GM12878 (cell line): ENCODE measurements at regions not wholly inside any gene's neighbourhood (a gene's known extent, or its start where the extent isn't known, plus 50 kb on each side); places are given as distances from the start of the nearest gene placed in this dataset.

Experiments used
- ATAC-seq: fragments of 200-7000 bp; cut with Tn5 transposase; 3 replicates; pipeline ENCODE4 v1.9.1; 2020; ENCODE audit warnings: mild to moderate bottlenecking, moderate library complexity
- BruUV-seq: library from RNA; stranded (reverse); fragments of 400-500 nt; replicated peaks from 2 replicates; lab custom pipeline; 2021; lab: Mats Ljungman, UMichigan
- CTCF ChIA-PET: fragments of 300-600 bp; sonication (Branson Sonifier 250); formaldehyde crosslinking; extraction: SDS; loops from one replicate; lab custom pipeline; 2021; ENCODE audit warnings: inconsistent platforms; lab: Yijun Ruan, JAX
- POLR2A ChIA-PET: fragments of 350-600 bp; formaldehyde crosslinking; extraction: SDS; loops from one replicate; lab custom pipeline; 2021; ENCODE audit warnings: inconsistent platforms; lab: Charles Lee
- RAD21 ChIA-PET: fragments of 300-600 bp; sonication (Branson Sonifier 250); formaldehyde crosslinking; loops from one replicate; lab custom pipeline; 2023; ENCODE audit warnings: antibody characterized with exemption; ENCODE audit not compliant: unreplicated experiment; lab: Charles Lee
- SMC1A ChIA-PET: fragments of 300-600 bp; sonication (Branson Sonifier 250); formaldehyde crosslinking; loops from one replicate; lab custom pipeline; 2023; ENCODE audit not compliant: unreplicated experiment, uncharacterized antibody; lab: Charles Lee
- DNase-seq: peaks from one replicate; pipeline ENCODE4 v3.0.0-alpha.2; 2011; ENCODE audit warnings: low read depth, low spot score
- FAIRE-seq: peaks from 3 replicates; lab custom pipeline; 2011; peaks lifted over from hg19 to GRCh38; lab: Jason Lieb, UNC
- H2AFZ ChIP-seq: 2 replicates; pipeline ENCODE4 v1.6.0; 2011; ENCODE audit warnings: low read depth, low read length, control low read depth; ENCODE audit not compliant: control insufficient read depth
- H3K27ac ChIP-seq: 2 replicates; pipeline ENCODE4 v1.5.1; 2011; ENCODE audit warnings: control low read depth; ENCODE audit not compliant: control insufficient read depth, insufficient read depth
- H3K27me3 ChIP-seq, 2 experiments: replicated peaks in 1 of 2; 2 replicates each; pipeline versions ENCODE4 v1.6.0 to v1.6.1; 2011; ENCODE audit warnings: low read length in 1 of 2; ENCODE audit not compliant: control insufficient read depth in 2 of 2, insufficient read depth in 2 of 2
- H3K36me3 ChIP-seq, 2 experiments: 2 replicates each; pipeline ENCODE4 v1.5.1; 2011; ENCODE audit warnings: low read length in 1 of 2; ENCODE audit not compliant: control insufficient read depth in 2 of 2, insufficient read depth in 2 of 2
- H3K4me1 ChIP-seq: 2 replicates; pipeline ENCODE4 v1.6.1; 2011; ENCODE audit warnings: mild to moderate bottlenecking, low read length, moderate library complexity, mixed read lengths; ENCODE audit not compliant: control insufficient read depth, insufficient read depth
- H3K4me2 ChIP-seq: 2 replicates; pipeline ENCODE4 v1.6.0; 2011; ENCODE audit warnings: control low read depth; ENCODE audit not compliant: control insufficient read depth, insufficient read depth
- H3K4me3 ChIP-seq: fragments of 200-600 bp; sonication (generic); 2 replicates; pipeline ENCODE4 v1.5.1; 2016
- H3K79me2 ChIP-seq: 2 replicates; pipeline ENCODE4 v1.6.0; 2011; ENCODE audit warnings: low read length; ENCODE audit not compliant: control insufficient read depth, insufficient read depth
- H3K9ac ChIP-seq: 2 replicates; pipeline ENCODE4 v1.8.0; 2011; ENCODE audit warnings: low read length, control low read depth, mixed read lengths; ENCODE audit not compliant: control insufficient read depth, insufficient read depth
- H3K9me3 ChIP-seq: replicated peaks from 3 replicates; pipeline ENCODE4 v1.5.1; 2011; ENCODE audit warnings: mild to moderate bottlenecking, low read length; ENCODE audit not compliant: control insufficient read depth, insufficient read depth
- H4K20me1 ChIP-seq: 2 replicates; pipeline ENCODE4 v1.6.0; 2011; ENCODE audit not compliant: control insufficient read depth, insufficient read depth
- CEBPB ChIP-seq, 2 experiments: fragments of 150-350 bp in 1 of 2; IDR thresholded peaks; 2 replicates each; pipeline ENCODE4 v1.6.1; 2012 to 2014; ENCODE audit warnings: low read depth in 2 of 2, low read length in 2 of 2, borderline replicate concordance in 1 of 2, inconsistent platforms in 1 of 2
- CHD1 ChIP-seq: IDR thresholded peaks from 2 replicates; pipeline ENCODE4 v1.6.1; 2012; ENCODE audit warnings: low read depth, low read length, improper control_type of control experiment
- CTCF ChIP-seq, 3 experiments: IDR thresholded peaks in 2 of 3; conservative IDR thresholded peaks in 1 of 3; 2 replicates each; pipeline ENCODE4 v1.5.1; 2011; ENCODE audit warnings: low read depth in 3 of 3, low read length in 3 of 3, mild to moderate bottlenecking in 3 of 3, control low read depth in 2 of 3, moderate library complexity in 2 of 3, inconsistent platforms in 1 of 3, mixed read lengths in 1 of 3; ENCODE audit not compliant: control insufficient read depth in 2 of 3, insufficient read depth in 1 of 3; ENCODE audit errors: extremely low read depth in 1 of 3
- DPF2 ChIP-seq: fragments of 450-650 bp; IDR thresholded peaks from 2 replicates; pipeline ENCODE4 v1.6.1; 2017; ENCODE audit warnings: mild to moderate bottlenecking
- FOXK2 ChIP-seq: fragments of 450-650 bp; IDR thresholded peaks from 2 replicates; pipeline ENCODE4 v1.6.1; 2017; ENCODE audit warnings: mild to moderate bottlenecking, moderate library complexity
- JUND ChIP-seq: IDR thresholded peaks from 2 replicates; pipeline ENCODE4 v1.6.1; 2012; ENCODE audit warnings: low read depth, mild to moderate bottlenecking, low read length, improper control_type of control experiment, moderate library complexity
- PAX8 ChIP-seq: fragments of 450-650 bp; IDR thresholded peaks from 2 replicates; pipeline ENCODE4 v1.6.1; 2017; ENCODE audit warnings: mild to moderate bottlenecking, moderate library complexity
- WGBS: methylation state at CpG from one replicate; pipeline ENCODE4 v1.1.6; 2016; ENCODE audit warnings: low lambda C conversion rate; ENCODE audit not compliant: insufficient replicate concordance, insufficient coverage; ENCODE audit errors: missing lambda C conversion rate; 5-methylcytosine and 5-hydroxymethylcytosine counted together
- in situ Hi-C: fragments of 300-500 bp; cut with MboI; formaldehyde crosslinking; loops from 9 replicates; pipeline ENCODE4 v1.14.3; 2018; ENCODE audit warnings: mixed read lengths
- intact Hi-C: fragments of 100-400 bp; cut with micrococcal nuclease; formaldehyde crosslinking; loops from one replicate; pipeline ENCODE4 v1.14.2; 2022; ENCODE audit not compliant: unreplicated experiment

GRCh38 chr6:40299681-40300080, 287.5 kb downstream of the LRFN2 start:
- H3K36me3 ChIP-seq, result no peaks in the 10 kb centered on the region
- H3K27ac ChIP-seq, result no peak overlapping the region
- ChIA-PET POLR2A (interaction anchor here (0.6 kb wide), 1 partner anchor 19 kb away, joined by 4 read pairs; no protein-coding TSS in a partner anchor), SMC1A (interaction anchor here (1.0 to 2.9 kb wide), 4 partner anchors 8 to 159 kb away, joined by 3 to 12 read pairs (median 4); no protein-coding TSS in a partner anchor), RAD21 (interaction anchor here (1.0 kb wide), 1 partner anchor 8 kb away, joined by 3 read pairs; no protein-coding TSS in a partner anchor), CTCF (interaction anchor here (0.7 to 1.3 kb wide), 5 partner anchors 9 to 937 kb away, joined by 3 to 4 read pairs (median 3); no protein-coding TSS in a partner anchor)
- intact Hi-C loops, result loop anchor here (10.0 kb wide), 1 partner anchor 955 kb away; no protein-coding TSS in a partner anchor
- DNase-seq (no peak), FAIRE-seq (no peak), ATAC-seq (no peak)
- no TSS peak for BruUV-seq
- no peak overlapping the region for H3K4me2 ChIP-seq
- WGBS, result 15% methylated on average over 6 of the region's 6 CpGs
- no peak overlapping the region for H2AFZ ChIP-seq
- no peak overlapping the region for H3K4me3 ChIP-seq
- H4K20me1 ChIP-seq, result no peaks in the 10 kb centered on the region
- in situ Hi-C loops, result no loop called here
- H3K9me3 ChIP-seq, result no peaks in the 10 kb centered on the region; the same call in 2 of the 3 replicates
- peaks cover 2% of the 10 kb centered on the region in 2 experiments; a peak in 2 of 4 replicates for H3K27me3 ChIP-seq
- no peaks in the 10 kb centered on the region for H3K79me2 ChIP-seq
- TF ChIP-seq PAX8 (no peak), CTCF (IDR thresholded peaks at IDR 0.05 in 2 of 3, conservative IDR thresholded peaks at IDR 0.05 in 1 of 3; ENCODE audit: control insufficient read depth in 2 of 3, extremely low read depth in 1 of 3, insufficient read depth in 1 of 3, low read depth in 3 of 3, low read length in 3 of 3) (no peak), FOXK2 (no peak), CEBPB (IDR thresholded peaks at IDR 0.05; ENCODE audit: borderline replicate concordance in 1 of 2, low read depth in 2 of 2, low read length in 2 of 2) (no peak)
- H3K9ac ChIP-seq, result no peak overlapping the region
- no peaks in the 10 kb centered on the region for H3K4me1 ChIP-seq

GRCh38 chr6:40298207-40298606, 289.0 kb downstream of the LRFN2 start:
- peaks cover 2% of the 10 kb centered on the region in 2 experiments; a peak in 2 of 4 replicates for H3K27me3 ChIP-seq
- H3K4me1 ChIP-seq, result no peaks in the 10 kb centered on the region
- in situ Hi-C loops (no loop called here), intact Hi-C loops (no loop called here)
- TF ChIP-seq DPF2 (no peak), JUND (no peak), CHD1 (no peak)
- H3K4me3 ChIP-seq, result no peak overlapping the region
- no peaks in the 10 kb centered on the region for H3K36me3 ChIP-seq
- SMC1A ChIA-PET, result interaction anchor here (2.9 kb wide), 1 partner anchor 9 kb away, joined by 12 read pairs; no protein-coding TSS in a partner anchor
- no TSS peak for BruUV-seq
- WGBS, result 55% methylated on average over 2 of the region's 2 CpGs
- POLR2A ChIA-PET, result no interaction called here
- no peak overlapping the region for H3K4me2 ChIP-seq
- H4K20me1 ChIP-seq, result no peaks in the 10 kb centered on the region
- ATAC-seq (no peak), FAIRE-seq (no peak), DNase-seq (no peak)
- RAD21 ChIA-PET, result no interaction called here
- CTCF ChIA-PET, result no interaction called here
- H3K27ac ChIP-seq, result no peak overlapping the region
- no peak overlapping the region for H3K9ac ChIP-seq
- no peaks in the 10 kb centered on the region for H3K79me2 ChIP-seq
- no peaks in the 10 kb centered on the region; the same call in 2 of the 3 replicates for H3K9me3 ChIP-seq
- H2AFZ ChIP-seq, result no peak overlapping the region
